Right atrium auricular region (tissue), 2 donors: ENCODE measurements at regions not wholly inside any gene's neighbourhood (a gene's known extent, or its start where the extent isn't known, plus 50 kb on each side); places are given as distances from the start of the nearest gene placed in this dataset.

Experiments used
- DNase-seq: peaks from one replicate; pipeline ENCODE4 v3.0.0-alpha.2; 2019; ENCODE audit warnings: low spot score
- H3K27ac ChIP-seq, 2 donors: fragments of 200-600 bp; sonication (generic); 1 replicate in 1 of 2; 2 replicates in 1 of 2; pipeline ENCODE4 v1.5.1; 2016 to 2019
- H3K27me3 ChIP-seq, 2 donors: fragments of 200-600 bp; sonication (generic); one replicate each; pipeline versions ENCODE4 v1.5.1 to v1.6.0; 2017 to 2019
- H3K36me3 ChIP-seq: fragments of 200-600 bp; sonication (generic); one replicate; pipeline ENCODE4 v1.5.1; 2016
- H3K4me1 ChIP-seq, 2 donors: fragments of 200-600 bp; sonication (generic); one replicate each; pipeline versions ENCODE4 v1.5.1 to v1.6.0; 2017 to 2019
- H3K4me3 ChIP-seq, 2 donors: fragments of 200-600 bp; sonication (generic); 1 replicate in 1 of 2; 2 replicates in 1 of 2; pipeline ENCODE4 v1.5.1; 2017 to 2019; ENCODE audit warnings: mild to moderate bottlenecking in 1 of 2, moderate library complexity in 1 of 2
- H3K9me3 ChIP-seq, 2 donors: fragments of 200-600 bp; sonication (generic); one replicate each; pipeline ENCODE4 v1.5.1; 2019
- TF ChIP-seq, protein P1 (sequence below), 2 donors: fragments of 200-600 bp; sonication (generic); IDR thresholded peaks; one replicate each; pipeline ENCODE4 v1.5.1; 2019; ENCODE audit warnings: antibody characterized with exemption in 2 of 2

DNA sequence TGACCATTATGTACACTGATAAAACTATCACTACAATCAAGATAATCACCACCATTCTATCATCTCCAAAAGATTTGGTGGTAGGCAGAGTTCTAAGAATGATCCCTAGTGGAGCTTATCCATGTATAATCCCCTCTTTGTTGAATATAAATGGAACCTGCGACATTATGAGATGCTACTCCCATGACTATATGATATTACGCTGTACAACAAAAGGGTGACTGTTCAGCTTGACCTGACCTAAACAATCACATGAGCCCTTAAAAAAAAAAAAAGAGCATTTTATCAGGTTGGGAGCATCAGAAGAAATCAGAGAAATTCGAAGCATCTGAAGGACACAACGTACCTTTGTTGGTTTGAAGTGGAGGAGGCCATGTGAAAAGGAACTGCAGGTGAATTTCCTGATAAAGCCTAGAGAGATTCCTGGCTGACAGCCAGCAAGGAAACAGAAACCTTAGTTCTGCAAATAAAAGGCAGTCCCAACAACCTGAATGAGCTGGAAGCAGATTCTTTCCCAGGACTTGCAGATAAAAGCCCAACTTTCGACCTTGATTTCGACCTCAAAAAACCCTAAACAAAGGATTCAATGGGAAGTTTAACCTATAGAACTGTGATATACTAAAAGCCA lies 270.7 kb downstream of the ADRA2A start:
- no peak overlapping the region for H3K27ac ChIP-seq
- no peak for DNase-seq
- no peaks in the 10 kb centered on the region for H3K36me3 ChIP-seq
- H3K27me3 ChIP-seq, result no peaks in the 10 kb centered on the region
- no peaks in the 10 kb centered on the region for H3K9me3 ChIP-seq
- H3K4me1 ChIP-seq, result no peaks in the 10 kb centered on the region
- TF ChIP-seq, protein P1, sequence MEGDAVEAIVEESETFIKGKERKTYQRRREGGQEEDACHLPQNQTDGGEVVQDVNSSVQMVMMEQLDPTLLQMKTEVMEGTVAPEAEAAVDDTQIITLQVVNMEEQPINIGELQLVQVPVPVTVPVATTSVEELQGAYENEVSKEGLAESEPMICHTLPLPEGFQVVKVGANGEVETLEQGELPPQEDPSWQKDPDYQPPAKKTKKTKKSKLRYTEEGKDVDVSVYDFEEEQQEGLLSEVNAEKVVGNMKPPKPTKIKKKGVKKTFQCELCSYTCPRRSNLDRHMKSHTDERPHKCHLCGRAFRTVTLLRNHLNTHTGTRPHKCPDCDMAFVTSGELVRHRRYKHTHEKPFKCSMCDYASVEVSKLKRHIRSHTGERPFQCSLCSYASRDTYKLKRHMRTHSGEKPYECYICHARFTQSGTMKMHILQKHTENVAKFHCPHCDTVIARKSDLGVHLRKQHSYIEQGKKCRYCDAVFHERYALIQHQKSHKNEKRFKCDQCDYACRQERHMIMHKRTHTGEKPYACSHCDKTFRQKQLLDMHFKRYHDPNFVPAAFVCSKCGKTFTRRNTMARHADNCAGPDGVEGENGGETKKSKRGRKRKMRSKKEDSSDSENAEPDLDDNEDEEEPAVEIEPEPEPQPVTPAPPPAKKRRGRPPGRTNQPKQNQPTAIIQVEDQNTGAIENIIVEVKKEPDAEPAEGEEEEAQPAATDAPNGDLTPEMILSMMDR (IDR thresholded peaks at IDR 0.05), result no peak
- no peak overlapping the region for H3K4me3 ChIP-seq

DNA sequence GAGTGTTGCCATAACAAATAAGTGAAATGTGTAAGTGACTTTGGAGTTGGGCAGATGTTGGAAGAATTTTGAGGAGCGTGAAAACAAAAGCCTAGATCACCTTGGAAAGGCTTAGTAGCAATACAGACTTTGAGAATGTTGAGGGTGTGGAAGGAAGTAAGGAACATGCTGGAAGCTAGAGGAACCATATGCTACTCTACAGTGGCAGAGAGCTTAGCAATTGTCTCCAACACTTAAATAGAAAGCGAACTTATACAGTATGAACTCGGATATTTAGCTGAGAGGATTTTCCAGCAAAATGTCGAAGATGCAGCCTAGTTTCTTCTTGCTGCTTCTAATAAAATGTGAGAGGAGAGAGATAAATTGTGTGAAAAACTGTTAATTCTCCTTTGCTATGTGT lies 271.2 kb downstream of the ADRA2A start:
- H3K9me3 ChIP-seq, result no peaks in the 10 kb centered on the region
- H3K4me3 ChIP-seq, result no peak overlapping the region
- no peak overlapping the region for H3K27ac ChIP-seq
- no peaks in the 10 kb centered on the region for H3K27me3 ChIP-seq
- TF ChIP-seq, protein P1 (IDR thresholded peaks at IDR 0.05), result no peak
- no peaks in the 10 kb centered on the region for H3K4me1 ChIP-seq
- no peak for DNase-seq
- no peaks in the 10 kb centered on the region for H3K36me3 ChIP-seq

DNA sequence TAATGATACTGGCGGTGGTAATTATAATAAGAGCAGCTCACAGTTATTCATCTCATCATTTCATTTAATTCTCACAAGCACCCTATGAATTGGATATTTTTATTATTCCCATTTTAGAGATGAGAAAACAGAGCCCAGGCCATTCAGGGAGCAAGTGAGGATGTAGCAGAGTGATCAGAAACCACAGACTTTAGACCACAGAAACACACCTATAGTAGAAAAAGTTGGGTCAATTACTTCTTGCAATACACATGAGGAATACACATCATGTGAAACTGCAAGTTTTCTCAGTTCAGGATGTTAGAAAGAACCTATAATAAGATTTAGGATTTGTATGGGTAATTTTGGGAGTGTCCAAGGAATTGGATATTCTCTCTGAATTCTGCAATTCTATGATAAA lies 278.0 kb downstream of the ADRA2A start:
- Histone ChIP-seq H3K4me3 (no peak overlapping the region), H3K4me1 (no peaks in the 10 kb centered on the region), H3K27ac (no peak overlapping the region), H3K9me3 (no peaks in the 10 kb centered on the region), H3K36me3 (no peaks in the 10 kb centered on the region), H3K27me3 (no peaks in the 10 kb centered on the region)
- TF ChIP-seq, protein P1 (IDR thresholded peaks at IDR 0.05), result no peak
- no peak for DNase-seq

DNA sequence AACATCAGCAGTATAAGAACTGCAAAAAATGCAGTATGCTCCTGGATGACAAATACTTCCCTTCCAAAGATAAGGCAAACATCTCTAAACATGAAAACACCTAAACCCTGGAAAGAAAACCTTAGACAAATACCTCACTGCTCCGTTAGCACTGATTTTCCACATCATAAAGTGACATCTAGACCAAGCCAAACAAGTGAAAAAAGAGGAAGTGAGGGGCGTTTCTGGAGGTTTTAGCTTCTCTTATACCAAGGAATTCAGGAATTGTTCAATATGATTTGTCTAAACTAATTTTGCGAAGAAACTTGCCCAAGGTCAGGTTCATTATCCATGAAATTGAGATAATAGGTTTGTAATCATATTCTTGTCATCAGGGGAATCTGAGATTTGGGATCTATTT lies 279.7 kb downstream of the ADRA2A start:
- Histone ChIP-seq H3K4me1 (no peaks in the 10 kb centered on the region), H3K36me3 (no peaks in the 10 kb centered on the region), H3K4me3 (no peak overlapping the region), H3K9me3 (no peaks in the 10 kb centered on the region), H3K27ac (no peak overlapping the region), H3K27me3 (no peaks in the 10 kb centered on the region)
- no peak for DNase-seq
- TF ChIP-seq, protein P1 (IDR thresholded peaks at IDR 0.05), result no peak

DNA sequence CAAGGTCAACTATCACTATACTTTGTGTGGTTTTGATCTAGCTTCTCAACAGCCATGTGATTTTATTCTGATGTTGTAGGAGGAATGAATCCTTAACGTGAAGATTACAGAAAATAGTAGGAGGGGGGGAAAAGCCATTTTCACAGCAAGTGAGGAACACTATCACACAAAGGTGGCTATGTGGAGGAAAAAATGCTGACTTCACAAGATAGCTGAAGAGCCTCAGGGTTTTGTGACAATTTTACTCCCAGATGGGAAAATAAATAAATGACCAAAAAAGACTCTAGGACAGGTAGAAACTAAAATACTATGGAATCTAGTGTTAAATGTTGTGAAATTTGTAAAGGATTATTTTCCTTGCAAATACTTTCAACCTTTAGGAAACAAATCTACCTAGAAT lies 281.0 kb downstream of the ADRA2A start:
- TF ChIP-seq, protein P1 (IDR thresholded peaks at IDR 0.05), result no peak
- Histone ChIP-seq H3K36me3 (no peaks in the 10 kb centered on the region), H3K4me3 (no peak overlapping the region), H3K4me1 (no peaks in the 10 kb centered on the region), H3K27me3 (no peaks in the 10 kb centered on the region), H3K27ac (no peak overlapping the region), H3K9me3 (no peaks in the 10 kb centered on the region)
- DNase-seq, result no peak

DNA sequence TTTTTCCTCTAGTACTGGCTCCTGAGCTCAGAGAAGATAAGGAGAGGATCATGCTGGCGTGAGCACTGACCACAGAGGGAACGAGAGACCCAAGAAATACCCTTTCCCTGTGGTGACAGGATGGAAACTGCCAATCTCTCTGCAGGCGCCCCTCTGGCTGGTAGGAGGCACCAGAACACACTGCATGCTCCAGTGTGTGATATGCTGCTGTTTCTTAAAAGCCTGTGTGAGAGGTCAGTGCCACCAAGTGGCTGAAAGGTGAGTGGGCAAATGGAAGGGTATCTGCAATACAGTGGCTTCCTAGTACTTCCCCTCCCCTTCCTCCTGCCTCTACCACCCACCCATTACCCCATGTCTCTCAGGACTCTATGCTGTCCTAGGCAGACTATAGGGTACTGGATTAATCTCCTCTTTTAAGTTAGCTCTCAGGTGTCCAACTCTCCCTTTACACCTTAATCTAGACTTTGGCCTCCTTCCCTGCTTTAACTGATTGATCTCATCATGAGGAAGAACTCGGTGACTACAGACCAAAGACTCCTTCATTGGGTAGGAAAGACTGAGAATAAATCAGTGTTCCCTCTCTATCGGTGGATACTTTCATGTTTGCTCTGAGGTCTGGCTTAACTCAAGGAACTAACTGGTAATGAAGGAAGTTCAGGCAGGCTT lies 283.6 kb downstream of the ADRA2A start:
- Histone ChIP-seq H3K27ac (no peak overlapping the region), H3K4me1 (no peaks in the 10 kb centered on the region), H3K9me3 (no peaks in the 10 kb centered on the region), H3K4me3 (no peak overlapping the region), H3K27me3 (no peaks in the 10 kb centered on the region), H3K36me3 (no peaks in the 10 kb centered on the region)
- DNase-seq, result no peak
- TF ChIP-seq, protein P1 (IDR thresholded peaks at IDR 0.05), result peak in 1 of 2 donors; percentile 60
